HS-27A (cell line): ENCODE measurements at regions not wholly inside any gene's neighbourhood (a gene's known extent, or its start where the extent isn't known, plus 50 kb on each side); places are given as distances from the start of the nearest gene placed in this dataset.
"Not testable (repeated sequence)": the region's sequence is repeated elsewhere in the genome, so short reads cannot be mapped to it uniquely, and the experiment has no call there.

Experiments used
- DNase-seq: peaks from one replicate; pipeline ENCODE4 v3.0.0-alpha.2; 2012; ENCODE audit warnings: low read depth, missing footprints

GRCh38 chr7:113389112-113389646, 270.8 kb upstream of the SMIM30 start:
- DNase-seq, result no peak

DNA sequence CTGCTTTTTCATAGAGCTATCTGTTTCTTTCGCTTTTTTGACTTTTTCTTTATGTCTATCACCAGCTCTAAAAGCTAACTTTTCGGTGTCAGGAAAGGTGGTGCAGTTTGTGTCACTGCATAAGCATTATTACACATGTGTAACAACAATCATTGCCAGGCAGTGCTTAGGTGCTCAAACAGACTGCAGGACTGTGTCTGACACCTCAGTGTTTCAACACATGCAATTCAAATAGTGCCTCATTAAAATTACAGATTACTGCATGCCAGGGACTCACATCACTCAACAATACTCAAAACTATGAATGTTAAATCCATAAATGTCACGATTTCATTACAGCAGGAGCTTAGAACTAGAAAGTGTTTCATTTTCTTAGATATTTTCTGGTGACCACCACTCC, 265.3 kb upstream of the SMIM30 start:
- DNase-seq, result no peak

DNA sequence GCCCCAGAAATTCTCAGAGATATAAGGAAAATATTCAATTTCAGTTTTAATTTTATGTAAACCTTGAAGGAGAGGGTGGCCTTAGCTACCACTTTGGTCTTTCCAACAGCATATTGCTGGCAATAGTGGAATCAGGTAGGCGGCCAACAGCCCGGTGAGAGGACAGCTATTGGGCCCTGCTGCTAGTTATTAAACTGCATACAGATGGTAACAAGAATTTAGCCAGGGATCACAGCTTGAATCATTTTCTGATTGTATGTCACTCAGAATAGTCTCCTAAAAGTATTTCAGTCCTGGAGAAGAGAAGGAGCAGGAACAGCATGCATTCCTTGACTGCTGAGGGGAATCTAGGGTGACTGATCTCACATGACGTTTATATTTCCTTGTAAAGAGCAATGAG, 261.4 kb upstream of the SMIM30 start:
- DNase-seq, result no peak

DNA sequence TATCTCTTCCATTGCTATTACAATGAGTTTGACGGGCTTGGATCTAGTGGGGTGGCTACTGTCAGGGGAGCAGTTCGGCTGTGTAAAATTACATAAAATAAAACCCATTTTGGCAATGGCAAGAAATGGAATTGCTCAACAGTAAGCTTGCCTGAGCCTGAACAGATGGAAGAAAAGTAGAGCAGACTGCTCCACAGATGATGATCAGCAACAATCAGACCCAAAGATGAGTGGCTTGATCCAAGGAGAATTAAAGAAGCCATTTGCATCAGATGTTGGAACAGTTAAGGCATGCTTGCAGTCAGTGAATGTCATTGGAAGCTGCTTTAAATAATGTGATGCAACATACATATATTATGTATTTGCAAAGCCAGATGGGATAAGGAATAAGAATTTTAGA, 256.6 kb upstream of the SMIM30 start:
- DNase-seq, result no peak

DNA sequence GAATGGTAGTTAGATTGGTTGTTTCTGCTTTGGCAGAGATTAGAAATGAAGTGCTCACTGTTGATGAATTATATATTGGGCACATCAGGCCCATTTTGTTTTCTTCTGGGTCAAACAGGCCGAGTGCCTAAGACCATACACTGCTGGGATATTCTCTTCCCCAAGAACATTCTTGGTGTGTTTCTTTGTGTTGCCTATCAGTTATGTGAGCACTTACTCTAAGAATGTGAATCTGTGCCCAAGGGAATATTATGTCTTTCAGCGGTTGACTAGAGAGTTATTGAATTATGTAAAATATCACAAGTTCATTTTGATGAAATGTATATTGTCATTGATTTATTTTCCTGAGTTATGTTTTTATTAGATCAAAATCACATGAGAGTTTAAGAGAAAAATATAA, 255.5 kb upstream of the SMIM30 start:
- no peak for DNase-seq

- no peak for DNase-seq
Observed at GRCh38 chr7:113371416-113372043, 253.2 kb upstream of the SMIM30 start.

DNA sequence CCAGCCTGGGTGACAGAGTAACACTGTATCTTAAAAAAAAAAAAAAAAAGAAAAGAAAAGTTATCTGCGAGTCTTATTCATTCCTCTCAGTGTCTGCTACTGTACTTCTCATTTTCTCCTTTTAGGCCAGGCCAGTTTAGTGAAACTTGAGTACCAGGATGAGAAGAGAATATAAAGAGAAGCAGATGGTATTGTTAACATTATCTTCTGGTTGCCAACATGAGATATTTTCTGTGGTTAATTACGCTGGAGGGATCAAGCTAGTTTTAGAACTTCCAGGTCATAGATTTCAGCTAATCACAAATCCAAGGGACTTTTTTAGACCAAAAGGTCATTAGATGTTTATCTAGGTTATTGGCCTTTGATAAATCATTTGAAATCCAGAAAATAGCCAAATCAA, 252.6 kb upstream of the SMIM30 start:
- no peak for DNase-seq

DNA sequence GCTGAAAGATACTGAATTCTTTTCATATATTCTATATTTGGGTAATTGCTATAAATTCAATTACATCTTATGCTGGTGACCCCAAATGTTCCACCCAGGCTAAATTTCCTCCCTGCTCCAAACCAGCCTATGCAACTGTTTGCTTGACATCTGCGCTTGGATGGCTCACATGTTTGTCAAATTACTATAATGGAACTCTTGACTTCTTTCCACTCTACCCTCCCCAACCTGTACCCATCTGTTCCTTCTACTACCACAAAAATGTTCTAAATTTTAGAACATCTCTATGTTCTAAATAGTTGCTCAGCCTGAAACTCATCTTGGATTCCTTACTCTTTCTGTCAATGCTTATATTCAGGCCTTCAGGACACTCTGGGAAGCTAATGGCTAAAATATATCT, 249.9 kb upstream of the SMIM30 start:
- DNase-seq, result no peak

DNA sequence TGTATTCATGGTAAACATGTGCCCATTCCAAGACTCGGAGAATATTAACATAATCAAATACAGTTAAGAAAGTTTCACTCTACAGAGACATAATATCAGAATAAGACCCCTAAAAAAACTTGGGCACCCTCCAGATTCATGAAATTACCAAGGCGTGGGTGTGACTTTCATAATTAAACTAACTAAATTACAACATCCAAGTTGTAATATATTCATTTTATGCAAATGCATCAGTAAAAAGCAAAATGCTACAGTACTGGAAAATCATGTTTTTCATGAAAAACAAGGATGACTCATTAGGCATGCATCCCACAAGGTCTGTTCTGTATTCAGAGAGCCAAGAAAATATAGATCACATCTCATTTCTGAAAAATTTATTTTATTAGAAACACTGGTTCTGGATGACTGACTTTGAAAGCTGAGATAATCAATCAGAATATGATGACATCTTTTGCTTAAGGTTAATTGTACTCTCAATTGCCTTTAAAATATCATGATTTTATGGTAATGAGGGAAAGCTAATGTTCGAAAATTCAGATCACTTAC, 248.8 kb upstream of the SMIM30 start:
- no peak for DNase-seq

- no peak for DNase-seq
Observed at GRCh38 chr7:113366122-113366521, 247.8 kb upstream of the SMIM30 start.

- no peak for DNase-seq
Observed at GRCh38 chr7:113349339-113349738, 231.0 kb upstream of the SMIM30 start.

GRCh38 chr7:113339661-113340060, 221.3 kb upstream of the SMIM30 start:
- no peak for DNase-seq

GRCh38 chr7:113338071-113338696, 219.8 kb upstream of the SMIM30 start:
- DNase-seq, result no peak

DNA sequence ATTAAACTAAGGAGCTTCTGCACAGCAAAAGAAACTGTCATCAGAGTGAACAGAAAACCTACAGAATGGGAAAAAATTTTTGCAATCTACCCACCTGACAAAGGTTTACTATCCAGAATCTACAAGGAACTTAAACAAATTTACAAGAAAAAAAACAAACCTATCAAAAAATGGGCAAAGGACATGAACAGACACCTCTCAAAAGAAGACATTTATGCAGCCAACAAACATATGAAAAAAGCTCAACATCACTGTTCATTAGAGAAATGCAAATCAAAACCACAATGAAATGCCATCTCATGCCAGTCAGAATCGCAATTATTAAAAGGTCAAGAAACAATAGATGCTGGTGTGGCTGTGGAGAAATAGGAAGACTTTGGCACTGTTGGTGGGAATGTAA, 218.5 kb upstream of the SMIM30 start:
- DNase-seq, result not testable (repeated sequence)

- DNase-seq, result no peak
Observed at GRCh38 chr7:113331155-113331898, 213.0 kb upstream of the SMIM30 start.

DNA sequence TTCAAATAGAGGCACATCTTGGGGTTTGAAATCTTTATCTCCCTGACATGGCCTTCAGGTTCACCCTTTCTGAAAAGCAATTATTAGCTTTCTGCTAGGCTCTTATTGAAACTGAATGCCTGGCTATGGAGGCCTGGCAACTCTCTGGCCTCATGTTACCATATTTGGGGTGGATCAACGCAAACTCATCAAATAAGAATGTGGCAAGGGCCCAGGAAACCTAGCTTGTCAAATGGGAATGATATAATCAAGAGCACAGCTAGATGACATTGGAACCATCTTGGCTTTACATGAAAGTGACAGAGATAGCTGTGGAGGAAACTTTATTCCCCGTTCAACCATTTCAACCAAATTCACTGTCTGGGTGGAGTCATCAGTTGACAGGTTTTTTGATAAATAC, 202.8 kb upstream of the SMIM30 start:
- peak; percentile 19 for DNase-seq

DNA sequence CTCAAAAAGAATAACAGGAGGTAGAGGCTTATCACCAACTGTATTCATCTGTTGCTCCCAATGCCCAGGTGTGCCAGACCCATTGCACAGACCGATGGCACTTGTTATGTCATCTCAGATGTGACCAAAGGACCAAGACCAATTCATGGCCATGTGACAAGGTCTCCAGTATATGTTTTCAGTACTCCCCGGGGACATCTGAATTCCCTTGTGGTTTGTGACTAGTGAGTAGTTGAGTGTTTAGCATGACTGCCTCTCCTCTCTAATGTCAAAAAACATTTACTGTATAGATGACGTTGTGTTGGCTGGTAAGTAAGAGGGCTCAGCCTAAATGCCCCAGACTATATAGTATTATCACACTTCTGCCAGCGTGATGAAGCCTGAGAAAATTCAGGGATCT, 202.1 kb upstream of the SMIM30 start:
- DNase-seq, result no peak

- DNase-seq, result no peak
Observed at GRCh38 chr7:113314594-113314993, 196.2 kb upstream of the SMIM30 start.

GRCh38 chr7:113308399-113308798, 190.0 kb upstream of the SMIM30 start:
- no peak for DNase-seq

DNA sequence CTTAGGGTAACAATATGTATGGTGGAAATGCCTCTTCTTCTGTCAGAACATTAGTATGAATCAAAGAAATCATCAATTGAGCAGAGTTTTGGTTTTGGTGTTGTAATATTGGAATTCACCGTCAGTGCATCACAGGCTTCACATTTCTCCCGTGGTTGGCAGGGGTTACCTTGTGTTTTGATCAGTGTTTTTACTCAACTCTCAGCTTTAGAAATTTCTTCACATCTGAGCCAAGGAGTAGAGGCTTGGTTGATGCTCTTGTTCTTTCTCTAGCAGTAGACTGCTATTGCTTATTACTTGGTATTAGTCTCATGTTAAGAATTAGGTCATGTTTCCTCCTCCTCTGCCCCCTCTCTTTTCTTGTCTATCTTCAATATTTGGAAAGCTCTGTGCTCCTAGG, 188.8 kb upstream of the SMIM30 start:
- DNase-seq, result no peak

- no peak for DNase-seq
Observed at GRCh38 chr7:113306302-113306701, 187.9 kb upstream of the SMIM30 start.

DNA sequence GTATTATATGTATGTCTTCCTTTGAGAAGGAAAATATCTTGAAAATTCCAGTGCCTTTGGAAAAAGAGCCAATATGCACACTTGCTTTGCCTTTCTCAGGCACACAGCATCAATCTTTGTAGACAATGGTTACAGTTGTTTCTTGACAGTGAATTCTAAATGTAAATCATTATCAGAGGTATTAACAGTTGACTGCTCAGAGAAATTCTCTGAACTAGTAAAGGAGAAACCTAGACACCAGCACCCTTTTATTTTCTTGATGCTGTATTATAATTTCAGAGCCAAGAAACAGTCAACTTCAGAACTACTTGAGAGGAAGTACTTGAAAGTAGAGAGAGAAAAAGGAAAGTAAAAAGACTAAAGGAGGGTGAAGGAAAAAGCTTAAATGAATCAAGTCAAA, 185.8 kb upstream of the SMIM30 start:
- no peak for DNase-seq

DNA sequence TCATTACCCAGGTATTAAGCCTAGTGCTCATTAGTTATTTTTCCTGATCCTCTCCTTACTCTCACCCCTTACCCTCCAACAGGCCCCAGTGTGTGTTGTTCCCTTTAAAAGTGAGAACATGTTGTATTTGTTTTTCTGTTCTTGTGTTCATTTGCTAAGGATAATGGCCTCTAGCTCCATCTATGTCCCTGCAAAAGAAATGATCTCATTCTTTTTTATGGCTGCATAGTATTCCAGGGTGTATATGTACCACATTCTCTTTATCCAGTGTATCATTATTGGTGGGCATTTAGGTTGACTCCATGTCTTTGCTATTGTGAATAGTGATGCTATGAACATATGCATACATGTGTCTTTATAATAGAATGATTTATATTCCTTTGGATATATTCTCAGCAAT, 185.0 kb upstream of the SMIM30 start:
- not testable (repeated sequence) for DNase-seq
